Fibroblast of mammary gland (primary cell): ENCODE measurements at regions not wholly inside any gene's neighbourhood (a gene's known extent, or its start where the extent isn't known, plus 50 kb on each side); places are given as distances from the start of the nearest gene placed in this dataset.
A peak's percentile ranks its signal among the peaks of the same experiment; 100 is the strongest.

Experiments used
- DNase-seq: peaks from one replicate; pipeline ENCODE4 v3.0.0-alpha.2; 2010; ENCODE audit warnings: low read depth
- H3K4me3 ChIP-seq: 2 replicates; pipeline ENCODE4 v1.5.1; 2011; ENCODE audit warnings: low read depth, mild to moderate bottlenecking, low read length, moderate library complexity; ENCODE audit not compliant: control insufficient read depth
- CTCF ChIP-seq: conservative IDR thresholded peaks from 2 replicates; pipeline ENCODE4 v1.5.1; 2011; ENCODE audit warnings: low read depth, low read length, inconsistent platforms; ENCODE audit not compliant: control insufficient read depth, insufficient read depth

GRCh38 chr11:29317694-29318093 is 699.1 kb downstream of the KCNA4 start:
- DNase-seq = peak; percentile 25
- no peak for TF ChIP-seq CTCF
- H3K4me3 ChIP-seq = no peak overlapping the region

- DNase-seq = no peak
- no peak overlapping the region for H3K4me3 ChIP-seq
- TF ChIP-seq CTCF = no peak
Measured at GRCh38 chr11:29315275-29315674, 701.6 kb downstream of the KCNA4 start.

- no peak for TF ChIP-seq CTCF
- DNase-seq = no peak
- H3K4me3 ChIP-seq = no peak overlapping the region
Measured at GRCh38 chr11:29314211-29314610, 702.6 kb downstream of the KCNA4 start.

GRCh38 chr11:29312812-29313211 is 704.0 kb downstream of the KCNA4 start:
- DNase-seq = peak; percentile 78
- H3K4me3 ChIP-seq = no peak overlapping the region
- no peak for TF ChIP-seq CTCF

- H3K4me3 ChIP-seq = no peak overlapping the region
- TF ChIP-seq CTCF = no peak
- DNase-seq = peak; percentile 17
Measured at GRCh38 chr11:29310725-29311342, 706.0 kb downstream of the KCNA4 start.

- peak; percentile 67 for DNase-seq
- no peak overlapping the region for H3K4me3 ChIP-seq
- TF ChIP-seq CTCF = no peak
Measured at GRCh38 chr11:29309992-29310391, 706.8 kb downstream of the KCNA4 start.

- TF ChIP-seq CTCF = no peak
- peak; percentile 77 for DNase-seq
- no peak overlapping the region for H3K4me3 ChIP-seq
Measured at GRCh38 chr11:29306527-29306926, 710.3 kb downstream of the KCNA4 start.
